GM18499 (cell line): ENCODE measurements at regions not wholly inside any gene's neighbourhood (a gene's known extent, or its start where the extent isn't known, plus 50 kb on each side); places are given as distances from the start of the nearest gene placed in this dataset.
"Not testable (repeated sequence)": the region's sequence is repeated elsewhere in the genome, so short reads cannot be mapped to it uniquely, and the experiment has no call there.

Source experiments
- ATAC-seq: cut with Tn5 transposase; IDR thresholded peaks from one replicate; pipeline ENCODE4 v1.9.1; 2021; ENCODE audit warnings: moderate number of reproducible peaks; ENCODE audit not compliant: insufficient read depth, unreplicated experiment

GRCh38 chr6:146923205-146923833, 280.9 kb upstream of the STXBP5 start:
- ATAC-seq = no peak

DNA sequence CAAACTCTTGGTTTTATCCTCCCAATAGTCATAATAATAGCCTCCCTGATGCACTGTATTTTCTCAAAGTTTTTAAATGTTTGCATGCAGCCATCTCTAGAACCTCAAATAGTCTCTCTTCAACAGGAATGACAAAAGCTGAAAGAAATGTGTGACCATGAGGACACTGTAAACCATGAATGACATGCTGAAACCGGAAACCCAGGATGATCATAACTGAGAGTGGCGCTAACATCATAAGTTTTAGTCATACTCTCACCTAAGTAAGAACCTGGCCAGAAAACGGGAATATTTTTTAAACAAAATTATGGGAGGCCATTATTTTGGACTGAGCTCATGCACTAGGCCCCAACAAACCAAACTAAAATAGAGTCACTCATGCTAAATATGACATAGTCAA, 278.4 kb upstream of the STXBP5 start:
- no peak for ATAC-seq

GRCh38 chr6:146928503-146928902, 275.7 kb upstream of the STXBP5 start:
- no peak for ATAC-seq

DNA sequence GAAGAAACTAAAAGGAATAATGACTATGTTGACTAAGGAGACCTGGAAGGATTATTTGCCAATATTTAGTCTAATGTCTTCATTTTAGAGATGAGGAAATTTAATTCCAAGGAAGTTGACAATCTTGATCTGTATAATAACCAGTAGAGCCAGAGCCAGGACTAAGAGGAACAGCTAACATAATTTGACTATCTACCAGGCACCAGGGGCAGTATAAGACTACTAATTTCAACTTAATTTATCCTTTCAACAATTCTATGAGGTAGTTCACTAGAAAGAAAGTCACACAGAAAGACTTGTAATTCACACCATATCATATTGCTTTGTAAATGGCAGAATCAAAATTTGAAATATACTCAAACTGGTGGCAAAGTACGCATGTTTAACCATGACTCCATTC, 273.0 kb upstream of the STXBP5 start:
- no peak for ATAC-seq

- no peak for ATAC-seq
Measured at GRCh38 chr6:146937316-146937715, 266.9 kb upstream of the STXBP5 start.

DNA sequence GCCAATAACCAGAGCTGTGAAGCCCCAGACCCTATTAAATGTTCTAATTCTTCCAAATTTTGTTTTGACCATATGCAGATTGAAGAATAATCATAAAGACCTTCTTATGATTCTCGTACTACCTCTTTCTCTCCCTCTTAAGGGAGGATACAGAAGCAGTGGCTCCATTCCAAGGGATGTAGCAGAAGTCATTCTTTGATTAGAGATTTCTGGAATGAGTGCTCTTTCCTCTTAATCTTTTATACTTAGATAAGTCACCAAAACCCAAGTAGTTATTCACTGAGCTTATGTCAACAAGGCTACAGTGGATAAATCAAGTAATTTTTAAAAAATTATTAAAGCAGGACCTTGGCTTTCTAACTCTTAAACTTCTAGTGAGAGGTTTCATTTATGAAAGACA, 266.0 kb upstream of the STXBP5 start:
- ATAC-seq = no peak

- ATAC-seq = not testable (repeated sequence)
Measured at GRCh38 chr6:146939456-146939855, 264.8 kb upstream of the STXBP5 start.

DNA sequence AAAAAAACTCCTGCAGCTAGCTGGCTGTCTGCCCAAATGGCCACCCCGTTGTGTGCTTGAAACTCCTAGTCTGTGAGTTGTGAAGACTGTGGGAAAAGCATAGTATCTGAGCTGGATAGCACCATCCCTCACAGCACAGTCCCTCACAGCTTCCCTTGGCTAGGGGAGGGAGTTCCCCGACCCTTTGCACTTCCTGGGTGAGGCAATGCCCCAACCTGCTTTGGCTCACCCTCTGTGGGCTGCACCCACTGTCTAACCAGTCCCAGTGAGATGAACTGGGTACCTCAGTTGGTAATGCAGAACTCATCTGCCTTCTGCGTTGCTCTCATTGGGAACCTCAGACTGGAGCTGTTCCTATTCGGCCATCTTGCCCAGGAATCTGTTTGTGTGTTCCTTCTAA, 260.6 kb upstream of the STXBP5 start:
- ATAC-seq = no peak

- ATAC-seq = no peak
Measured at GRCh38 chr6:146944077-146944476, 260.1 kb upstream of the STXBP5 start.

- no peak for ATAC-seq
Measured at GRCh38 chr6:146944809-146945208, 259.4 kb upstream of the STXBP5 start.

DNA sequence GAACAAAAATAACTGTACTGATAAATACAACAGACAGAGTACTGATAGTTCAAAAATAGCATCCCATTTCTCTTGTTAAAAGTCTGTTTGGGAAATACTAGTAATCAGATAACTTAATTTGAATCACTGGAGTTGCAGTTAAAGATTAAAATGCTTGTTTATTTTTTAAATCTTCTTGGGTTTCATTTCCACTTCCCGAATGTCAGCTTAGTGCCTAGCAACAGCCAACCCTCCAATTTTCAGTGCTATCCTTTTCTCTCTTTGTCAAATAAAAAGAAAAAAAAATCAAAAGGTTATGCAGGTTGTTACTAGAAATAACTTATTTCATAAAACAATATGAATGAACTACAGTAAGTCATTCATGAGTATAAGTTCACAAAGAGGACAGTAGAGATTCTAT, 257.7 kb upstream of the STXBP5 start:
- ATAC-seq = no peak

- ATAC-seq = no peak
Measured at GRCh38 chr6:146948790-146949342, 255.4 kb upstream of the STXBP5 start.

- no peak for ATAC-seq
Measured at GRCh38 chr6:146949425-146949824, 254.8 kb upstream of the STXBP5 start.

- no peak for ATAC-seq
Measured at GRCh38 chr6:146950351-146950835, 253.8 kb upstream of the STXBP5 start.

DNA sequence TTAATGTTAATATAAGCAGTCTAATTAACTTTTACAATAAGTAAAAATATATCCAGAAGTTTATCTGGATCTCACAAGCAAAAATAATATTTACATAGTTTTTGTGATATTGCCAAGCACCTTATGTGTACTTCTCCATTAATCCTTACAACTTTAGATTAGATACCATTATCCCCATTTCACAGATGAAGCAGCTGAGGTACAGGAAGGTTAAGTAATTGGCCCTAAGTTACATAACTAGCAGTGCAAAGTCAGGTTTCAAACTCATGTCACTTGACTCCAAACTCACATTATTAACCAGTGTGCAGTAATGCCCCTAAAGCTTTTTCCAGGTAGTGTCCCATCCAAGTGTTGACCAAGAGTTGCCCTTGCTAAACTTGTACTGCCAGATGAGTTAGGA, 248.6 kb upstream of the STXBP5 start:
- ATAC-seq = no peak

DNA sequence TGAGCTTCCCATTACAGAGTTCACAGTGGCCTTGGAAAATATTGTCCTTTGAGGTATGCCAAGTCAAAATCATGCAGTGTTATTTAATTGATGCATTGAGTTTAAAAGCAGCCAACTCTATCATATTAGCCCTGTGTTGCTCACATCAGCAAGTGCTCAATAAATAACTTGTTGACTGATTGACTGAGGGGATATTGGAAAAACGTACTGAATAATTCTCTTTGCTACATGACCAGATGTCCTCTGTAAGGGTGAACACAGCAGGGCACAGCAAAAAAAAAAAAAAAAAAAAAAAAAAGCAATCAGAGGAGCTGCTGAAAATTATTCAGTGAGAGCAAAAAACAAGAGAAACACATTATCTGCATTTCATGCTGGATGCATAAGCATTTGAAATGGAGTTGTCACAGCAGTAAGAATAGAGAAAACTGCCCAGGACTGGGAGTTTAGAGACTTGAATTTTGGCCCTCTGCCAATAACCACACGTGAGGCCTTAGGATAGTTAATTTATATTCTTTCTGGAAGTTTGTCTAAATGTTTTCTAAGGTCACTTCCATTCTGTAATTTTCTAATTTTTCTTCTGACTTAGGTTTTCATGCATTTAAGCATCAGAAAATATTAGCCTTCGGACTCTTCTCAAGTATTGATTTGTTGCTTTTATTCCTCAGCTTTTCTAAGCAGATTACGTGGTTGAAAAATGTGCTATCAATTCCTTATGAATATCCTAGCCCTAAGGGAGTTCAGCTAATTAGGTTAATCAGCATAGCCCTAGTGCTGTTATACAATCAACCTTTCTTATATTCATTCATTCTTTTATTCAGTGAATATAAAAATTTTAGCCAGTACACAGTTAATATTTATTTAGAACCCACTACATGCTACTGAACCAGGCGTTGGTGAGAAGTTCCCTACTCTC, 246.8 kb upstream of the STXBP5 start:
- ATAC-seq = no peak

DNA sequence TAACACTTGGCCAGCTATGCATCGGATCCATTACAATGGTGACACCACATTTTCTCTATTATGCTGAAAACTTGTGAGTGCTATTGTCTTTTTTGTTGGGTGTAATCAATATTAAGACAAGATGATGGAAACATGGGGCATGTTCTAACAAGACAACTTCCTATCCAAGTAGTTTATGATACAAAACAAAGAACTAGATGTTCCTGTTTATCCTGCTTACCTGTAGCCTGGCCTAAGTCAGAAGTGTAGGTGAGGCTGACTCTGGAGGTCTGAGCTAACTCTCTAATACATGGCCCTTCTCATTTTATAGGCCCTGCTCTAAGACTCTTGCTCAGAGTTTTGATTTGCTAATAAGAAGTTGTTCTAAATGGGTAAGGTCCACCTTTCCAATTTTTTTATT, 242.4 kb upstream of the STXBP5 start:
- ATAC-seq = no peak

DNA sequence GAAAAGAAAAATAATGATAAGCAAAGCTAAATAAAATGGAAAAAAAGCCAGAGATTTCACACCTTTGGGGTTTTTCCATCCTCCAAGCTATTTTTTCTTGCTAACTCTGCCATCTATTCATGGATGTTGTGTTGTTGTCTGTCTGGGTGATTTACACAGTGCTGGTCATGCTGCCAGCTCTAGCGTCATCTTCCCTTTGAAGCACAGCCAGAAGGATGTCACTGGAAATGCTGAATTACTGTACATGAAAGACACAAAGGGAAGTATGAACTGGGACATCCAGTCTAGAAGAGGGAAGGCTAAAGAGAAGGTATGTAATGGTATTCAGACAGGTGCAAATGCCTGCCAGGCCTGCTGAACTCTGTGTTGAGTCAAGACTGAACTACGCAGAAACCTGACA, 241.9 kb upstream of the STXBP5 start:
- ATAC-seq = no peak

GRCh38 chr6:146965110-146965689, 239.0 kb upstream of the STXBP5 start:
- ATAC-seq = no peak

DNA sequence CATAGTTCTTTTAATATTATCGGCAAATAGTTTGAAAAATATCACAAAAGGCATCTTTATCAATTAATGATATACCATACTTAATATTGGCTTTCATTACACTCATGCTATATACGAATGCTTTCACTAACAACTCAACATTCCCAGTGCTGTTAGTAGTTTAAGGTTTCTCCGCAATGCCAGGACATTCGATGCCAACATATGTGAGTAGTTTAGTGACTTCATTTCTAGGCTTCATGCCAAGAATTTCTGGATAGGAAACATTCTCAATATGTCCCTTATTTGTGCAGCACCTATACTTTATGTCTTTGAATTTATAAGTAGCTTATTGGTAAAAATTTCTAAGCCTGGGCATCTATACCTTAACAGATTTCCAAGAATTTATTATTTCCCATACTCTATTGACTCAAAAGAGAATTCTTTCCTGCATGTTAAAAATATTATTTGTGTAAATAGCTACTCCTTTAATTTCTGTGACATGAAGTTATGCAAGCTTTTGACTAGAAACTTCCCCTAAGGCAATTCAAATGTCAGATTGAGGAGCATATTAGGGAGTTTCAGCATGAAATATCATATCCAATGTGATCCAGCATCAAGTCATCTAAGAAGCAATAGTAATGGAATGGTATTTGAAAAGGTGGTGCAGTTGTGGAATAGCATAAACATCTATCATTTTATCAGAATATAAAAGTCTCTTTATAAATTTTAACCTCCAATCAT, 236.0 kb upstream of the STXBP5 start:
- no peak for ATAC-seq
